Neural progenitor cell (in vitro differentiated cells): ENCODE measurements at regions not wholly inside any gene's neighbourhood (a gene's known extent, or its start where the extent isn't known, plus 50 kb on each side); places are given as distances from the start of the nearest gene placed in this dataset.
A peak's percentile ranks its signal among the peaks of the same experiment; 100 is the strongest.

Source experiments
- DNase-seq: peaks from one replicate; pipeline ENCODE4 v3.0.0-alpha.2; 2016; ENCODE audit warnings: low spot score
- H2AFZ ChIP-seq: fragments of 200-600 bp; sonication (generic); replicated peaks from 2 replicates; pipeline ENCODE4 v1.6.1; 2016; ENCODE audit warnings: antibody characterized with exemption
- H3F3A ChIP-seq: fragments of 200-600 bp; sonication (generic); 2 replicates; pipeline ENCODE4 v1.6.1; 2016; ENCODE audit warnings: antibody characterized with exemption, low read depth
- H3K27ac ChIP-seq: fragments of 200-600 bp; sonication (generic); 2 replicates; pipeline ENCODE4 v1.5.1; 2016; ENCODE audit warnings: mild to moderate bottlenecking
- H3K27me3 ChIP-seq: fragments of 200-600 bp; sonication (generic); 2 replicates; pipeline ENCODE4 v1.6.1; 2016; ENCODE audit warnings: mild to moderate bottlenecking, moderate library complexity
- H3K36me3 ChIP-seq: fragments of 200-600 bp; sonication (generic); 2 replicates; pipeline ENCODE4 v1.5.1; 2016
- H3K4me1 ChIP-seq: fragments of 200-600 bp; sonication (generic); 2 replicates; pipeline ENCODE4 v1.6.1; 2016; ENCODE audit warnings: mixed run types
- H3K4me2 ChIP-seq: fragments of 200-600 bp; sonication (generic); 2 replicates; pipeline ENCODE4 v1.6.1; 2016
- H3K4me3 ChIP-seq: fragments of 200-600 bp; sonication (generic); 2 replicates; pipeline ENCODE4 v1.5.1; 2016
- H3K79me2 ChIP-seq: fragments of 200-600 bp; sonication (generic); 2 replicates; pipeline ENCODE4 v1.6.1; 2016; ENCODE audit warnings: low read depth
- H3K9ac ChIP-seq: fragments of 200-600 bp; sonication (generic); 2 replicates; pipeline ENCODE4 v1.6.1; 2016
- H3K9me3 ChIP-seq: fragments of 200-600 bp; sonication (generic); 2 replicates; pipeline ENCODE4 v1.5.1; 2016; ENCODE audit warnings: low read depth
- H4K20me1 ChIP-seq: fragments of 200-600 bp; sonication (generic); 2 replicates; pipeline ENCODE4 v1.6.1; 2016; ENCODE audit warnings: low read depth
- H3K27ac Mint-ChIP-seq: 3 replicates; pipeline ENCODE4 v1.8.0; 2021; ENCODE audit warnings: mixed read lengths
- H3K27me3 Mint-ChIP-seq: 2 replicates; pipeline ENCODE4 v1.8.0; 2022; ENCODE audit warnings: low read depth, mild to moderate bottlenecking, inconsistent platforms, moderate library complexity, mixed read lengths; ENCODE audit not compliant: insufficient read depth
- H3K36me3 Mint-ChIP-seq: 3 replicates; pipeline ENCODE4 v1.8.0; 2021; ENCODE audit warnings: mixed read lengths
- H3K4me1 Mint-ChIP-seq: 3 replicates; pipeline ENCODE4 v1.8.0; 2021; ENCODE audit warnings: mixed read lengths
- H3K4me3 Mint-ChIP-seq: 3 replicates; pipeline ENCODE4 v1.8.0; 2021; ENCODE audit warnings: mild to moderate bottlenecking, moderate library complexity, mixed read lengths
- H3K9me3 Mint-ChIP-seq: 3 replicates; pipeline ENCODE4 v1.8.0; 2020; ENCODE audit warnings: mixed read lengths
- EZH2 ChIP-seq: fragments of 200-600 bp; sonication (generic); IDR thresholded peaks from 2 replicates; pipeline ENCODE4 v1.6.1; 2017; ENCODE audit warnings: antibody characterized with exemption, mild to moderate bottlenecking, moderate library complexity
- EZH2phosphoT487 ChIP-seq: fragments of 200-600 bp; sonication (generic); IDR thresholded peaks from 2 replicates; pipeline ENCODE4 v1.6.1; 2017; ENCODE audit warnings: antibody characterized with exemption
- TF ChIP-seq, protein P1 (sequence below): fragments of 200-600 bp; sonication (generic); IDR thresholded peaks from 2 replicates; pipeline ENCODE4 v1.5.1; 2017; ENCODE audit warnings: antibody characterized with exemption, mild to moderate bottlenecking

- peaks cover 7% of the 10 kb centered on the region for H3K9me3 Mint-ChIP-seq
- H3K9me3 ChIP-seq: no peaks in the 10 kb centered on the region
These were observed 1533.3 kb upstream of the WWC1 start for GRCh38 chr5:166758151-166758550.

DNA sequence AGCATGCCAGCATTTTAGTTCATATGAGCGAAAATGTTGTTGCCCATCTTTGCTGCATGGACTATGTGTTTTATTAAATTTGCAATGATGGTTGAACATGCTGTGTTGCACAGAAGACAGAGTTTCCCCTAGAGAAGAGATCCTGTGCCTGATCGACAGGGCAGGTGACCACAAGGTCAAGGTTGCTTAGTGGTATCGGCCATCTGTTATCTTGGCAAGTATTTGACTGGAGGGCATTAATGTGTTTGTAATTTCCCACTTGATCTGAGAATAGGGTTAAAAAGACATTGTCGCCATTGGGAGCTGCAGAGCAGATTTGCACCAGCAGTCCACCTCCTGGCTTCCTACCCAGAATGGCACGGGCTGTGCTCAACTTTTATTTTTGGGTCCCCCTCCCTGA, 1523.6 kb upstream of the WWC1 start:
- Mint-ChIP-seq H3K9me3 (peaks cover 20% of the 10 kb centered on the region), H3K4me1 (no peaks in the 10 kb centered on the region), H3K27me3 (no peaks in the 10 kb centered on the region), H3K36me3 (no peaks in the 10 kb centered on the region), H3K4me3 (no peak overlapping the region), H3K27ac (no peak overlapping the region)
- Histone ChIP-seq H2AFZ (no peak overlapping the region), H3K9ac (no peak overlapping the region), H4K20me1 (no peaks in the 10 kb centered on the region), H3K27me3 (no peaks in the 10 kb centered on the region), H3F3A (no peaks in the 10 kb centered on the region), H3K79me2 (no peaks in the 10 kb centered on the region), H3K4me1 (no peaks in the 10 kb centered on the region), H3K4me3 (no peak overlapping the region), H3K27ac (no peak overlapping the region), H3K9me3 (peaks cover 11% of the 10 kb centered on the region), H3K36me3 (peaks cover 4% of the 10 kb centered on the region), H3K4me2 (no peak overlapping the region)
- TF ChIP-seq EZH2phosphoT487 (no peak), EZH2 (no peak)
- TF ChIP-seq, protein P1, sequence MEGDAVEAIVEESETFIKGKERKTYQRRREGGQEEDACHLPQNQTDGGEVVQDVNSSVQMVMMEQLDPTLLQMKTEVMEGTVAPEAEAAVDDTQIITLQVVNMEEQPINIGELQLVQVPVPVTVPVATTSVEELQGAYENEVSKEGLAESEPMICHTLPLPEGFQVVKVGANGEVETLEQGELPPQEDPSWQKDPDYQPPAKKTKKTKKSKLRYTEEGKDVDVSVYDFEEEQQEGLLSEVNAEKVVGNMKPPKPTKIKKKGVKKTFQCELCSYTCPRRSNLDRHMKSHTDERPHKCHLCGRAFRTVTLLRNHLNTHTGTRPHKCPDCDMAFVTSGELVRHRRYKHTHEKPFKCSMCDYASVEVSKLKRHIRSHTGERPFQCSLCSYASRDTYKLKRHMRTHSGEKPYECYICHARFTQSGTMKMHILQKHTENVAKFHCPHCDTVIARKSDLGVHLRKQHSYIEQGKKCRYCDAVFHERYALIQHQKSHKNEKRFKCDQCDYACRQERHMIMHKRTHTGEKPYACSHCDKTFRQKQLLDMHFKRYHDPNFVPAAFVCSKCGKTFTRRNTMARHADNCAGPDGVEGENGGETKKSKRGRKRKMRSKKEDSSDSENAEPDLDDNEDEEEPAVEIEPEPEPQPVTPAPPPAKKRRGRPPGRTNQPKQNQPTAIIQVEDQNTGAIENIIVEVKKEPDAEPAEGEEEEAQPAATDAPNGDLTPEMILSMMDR: no peak
- no peak for DNase-seq

More at GRCh38 chr5:166758151-166758550, 1533.3 kb upstream of the WWC1 start:
- no peaks in the 10 kb centered on the region for H3K36me3 Mint-ChIP-seq
- Histone ChIP-seq H4K20me1 (no peaks in the 10 kb centered on the region), H3K4me2 (no peak overlapping the region), H3K9ac (no peak overlapping the region), H3K79me2 (no peaks in the 10 kb centered on the region), H3K4me3 (no peak overlapping the region), H2AFZ (no peak overlapping the region), H3K4me1 (no peaks in the 10 kb centered on the region), H3F3A (no peaks in the 10 kb centered on the region), H3K36me3 (no peaks in the 10 kb centered on the region), H3K27me3 (no peaks in the 10 kb centered on the region), H3K27ac (no peak overlapping the region)
- no peak overlapping the region for H3K27ac Mint-ChIP-seq
- DNase-seq: no peak
- TF ChIP-seq EZH2 (no peak), EZH2phosphoT487 (no peak)
- peaks cover 5% of the 10 kb centered on the region for H3K27me3 Mint-ChIP-seq
- H3K4me1 Mint-ChIP-seq: no peaks in the 10 kb centered on the region
- H3K4me3 Mint-ChIP-seq: no peak overlapping the region

- Histone ChIP-seq H3K36me3 (peaks cover 4% of the 10 kb centered on the region), H4K20me1 (no peaks in the 10 kb centered on the region), H3K79me2 (no peaks in the 10 kb centered on the region), H3K4me1 (no peaks in the 10 kb centered on the region), H3K27ac (no peak overlapping the region), H3K4me3 (no peak overlapping the region), H3K9me3 (peaks cover 11% of the 10 kb centered on the region), H3K27me3 (no peaks in the 10 kb centered on the region), H3F3A (no peaks in the 10 kb centered on the region), H2AFZ (peak overlapping the region; percentile 57), H3K4me2 (no peak overlapping the region), H3K9ac (no peak overlapping the region)
- Mint-ChIP-seq H3K27ac (no peak overlapping the region), H3K4me3 (no peak overlapping the region), H3K4me1 (no peaks in the 10 kb centered on the region), H3K36me3 (no peaks in the 10 kb centered on the region), H3K27me3 (no peaks in the 10 kb centered on the region), H3K9me3 (peaks cover 20% of the 10 kb centered on the region)
- TF ChIP-seq EZH2phosphoT487 (no peak), EZH2 (no peak)
- TF ChIP-seq, protein P1: no peak
- no peak for DNase-seq
These were observed 1522.9 kb upstream of the WWC1 start for GRCh38 chr5:166768536-166768935.

- H3K4me1 Mint-ChIP-seq: no peaks in the 10 kb centered on the region
- Histone ChIP-seq H3K4me2 (no peak overlapping the region), H3K79me2 (no peaks in the 10 kb centered on the region), H3K4me3 (no peak overlapping the region), H3K9me3 (peaks cover 11% of the 10 kb centered on the region), H3K36me3 (peaks cover 4% of the 10 kb centered on the region), H4K20me1 (no peaks in the 10 kb centered on the region), H3K4me1 (no peaks in the 10 kb centered on the region), H3K27me3 (no peaks in the 10 kb centered on the region), H3K9ac (no peak overlapping the region), H2AFZ (no peak overlapping the region), H3K27ac (no peak overlapping the region), H3F3A (no peaks in the 10 kb centered on the region)
- H3K27ac Mint-ChIP-seq: no peak overlapping the region
- H3K36me3 Mint-ChIP-seq: no peaks in the 10 kb centered on the region
- no peak for DNase-seq
- TF ChIP-seq EZH2 (no peak), EZH2phosphoT487 (no peak)
- TF ChIP-seq, protein P1: no peak
- no peaks in the 10 kb centered on the region for H3K27me3 Mint-ChIP-seq
- H3K9me3 Mint-ChIP-seq: peaks cover 17% of the 10 kb centered on the region
- H3K4me3 Mint-ChIP-seq: no peak overlapping the region
These were observed 1518.7 kb upstream of the WWC1 start for GRCh38 chr5:166772770-166773169.
